ENCODE measurements at regions not wholly inside any gene's neighbourhood (a gene's known extent, or its start where the extent isn't known, plus 50 kb on each side); places are given as distances from the start of the nearest gene placed in this dataset.

DNA sequence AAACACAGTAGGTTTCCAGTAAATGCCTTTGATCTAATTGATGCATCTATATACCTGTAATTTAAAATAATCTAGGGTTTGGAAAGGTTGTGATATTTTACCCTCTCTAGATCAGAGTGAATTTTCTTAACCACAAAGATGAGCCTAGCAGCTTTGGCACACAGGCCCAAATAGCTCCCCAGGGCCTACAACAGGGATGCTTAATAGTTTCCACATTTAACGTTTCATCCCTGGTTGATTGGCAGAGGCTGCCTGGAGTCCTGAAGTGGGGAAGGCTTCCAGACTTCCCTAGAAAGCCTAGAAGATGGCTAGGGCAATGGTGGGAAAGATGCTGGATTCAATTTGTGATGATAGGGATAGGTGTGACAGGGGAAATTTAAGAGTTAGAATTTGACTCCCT lies 206.6 kb downstream of the NSG2 start:
- H3K36me3 ChIP-seq (ENCODE audit: insufficient read depth, low read length), result no peaks in the 10 kb centered on the region
- intact Hi-C loops (cut with micrococcal nuclease; ENCODE audit: unreplicated experiment), result no loop called here
- H2AFZ ChIP-seq (ENCODE audit: low read length), result no peak overlapping the region
- POLR2A ChIA-PET, result interaction anchor here (0.7 to 1.0 kb wide), 2 partner anchors 10 to 117 kb away, joined by 3 read pairs; no protein-coding TSS in a partner anchor
- no peaks in the 10 kb centered on the region for H3K9me2 ChIP-seq (ENCODE audit: insufficient read depth, low read length)
- no peak overlapping the region for H3K4me2 ChIP-seq (ENCODE audit: low read length)
- CTCF ChIA-PET (ENCODE audit: unreplicated experiment), result no interaction called here
- no peaks in the 10 kb centered on the region for H3K9me3 ChIP-seq (ENCODE audit: low read length)
- DNase-seq (ENCODE audit: low spot score), result no peak
- H3K79me2 ChIP-seq (ENCODE audit: insufficient read depth, low read depth, low read length), result no peaks in the 10 kb centered on the region
- TF ChIP-seq EZH2phosphoT487 (IDR thresholded peaks at IDR 0.05; ENCODE audit: borderline replicate concordance, low read depth, low read length), result no peak
- TF ChIP-seq, protein P1, sequence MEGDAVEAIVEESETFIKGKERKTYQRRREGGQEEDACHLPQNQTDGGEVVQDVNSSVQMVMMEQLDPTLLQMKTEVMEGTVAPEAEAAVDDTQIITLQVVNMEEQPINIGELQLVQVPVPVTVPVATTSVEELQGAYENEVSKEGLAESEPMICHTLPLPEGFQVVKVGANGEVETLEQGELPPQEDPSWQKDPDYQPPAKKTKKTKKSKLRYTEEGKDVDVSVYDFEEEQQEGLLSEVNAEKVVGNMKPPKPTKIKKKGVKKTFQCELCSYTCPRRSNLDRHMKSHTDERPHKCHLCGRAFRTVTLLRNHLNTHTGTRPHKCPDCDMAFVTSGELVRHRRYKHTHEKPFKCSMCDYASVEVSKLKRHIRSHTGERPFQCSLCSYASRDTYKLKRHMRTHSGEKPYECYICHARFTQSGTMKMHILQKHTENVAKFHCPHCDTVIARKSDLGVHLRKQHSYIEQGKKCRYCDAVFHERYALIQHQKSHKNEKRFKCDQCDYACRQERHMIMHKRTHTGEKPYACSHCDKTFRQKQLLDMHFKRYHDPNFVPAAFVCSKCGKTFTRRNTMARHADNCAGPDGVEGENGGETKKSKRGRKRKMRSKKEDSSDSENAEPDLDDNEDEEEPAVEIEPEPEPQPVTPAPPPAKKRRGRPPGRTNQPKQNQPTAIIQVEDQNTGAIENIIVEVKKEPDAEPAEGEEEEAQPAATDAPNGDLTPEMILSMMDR (conservative IDR thresholded peaks at IDR 0.05; ENCODE audit: low read length), result no peak
- no peak overlapping the region for H3K4me3 ChIP-seq (ENCODE audit: low read depth, low read length, poor library complexity, severe bottlenecking)
- no peaks in the 10 kb centered on the region for H4K20me1 ChIP-seq (ENCODE audit: insufficient read depth, low read length)
- no peaks in the 10 kb centered on the region for H3K4me1 ChIP-seq (ENCODE audit: insufficient read depth, low read length, poor library complexity, severe bottlenecking)
- no TSS peak for BruUV-seq (replicated peaks)
- H3K27ac ChIP-seq (ENCODE audit: low read depth, low read length, poor library complexity, severe bottlenecking), result no peak overlapping the region

DNA sequence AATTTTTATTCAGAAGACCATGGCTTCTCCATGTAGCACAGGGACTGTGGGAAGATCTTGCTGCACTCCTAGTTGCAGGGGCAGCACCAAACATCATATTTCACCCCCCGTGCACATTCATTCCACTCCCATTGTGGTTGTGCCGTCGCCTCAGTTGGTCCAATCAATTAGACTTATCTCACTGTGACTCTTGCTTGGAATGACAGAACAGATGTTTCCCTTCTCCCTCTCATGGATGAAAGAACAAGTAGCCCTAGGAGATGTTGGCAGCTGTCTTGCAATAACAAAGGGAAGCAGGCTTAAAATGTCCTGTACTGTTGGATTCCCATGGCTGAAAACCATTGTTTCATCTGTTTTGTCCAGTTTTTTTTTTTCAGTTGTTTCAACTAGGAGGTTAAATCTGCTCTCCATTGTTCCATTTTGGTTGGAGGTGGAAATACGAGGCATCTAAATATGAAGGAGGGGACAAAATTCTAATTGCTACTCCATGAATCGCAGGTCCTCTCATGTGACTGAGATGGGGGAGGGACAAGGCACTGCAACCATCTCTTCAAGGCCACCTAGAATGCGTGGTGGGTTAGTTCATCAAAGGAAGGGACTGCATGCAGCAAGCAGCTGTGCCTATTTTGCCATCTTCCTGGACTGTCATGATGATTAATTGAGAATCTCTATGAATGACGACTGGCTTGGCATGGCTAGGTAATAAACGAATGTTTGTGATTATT lies 214.4 kb downstream of the NSG2 start:
- no peak overlapping the region for H3K27ac ChIP-seq (ENCODE audit: low read depth, low read length, poor library complexity, severe bottlenecking)
- H3K79me2 ChIP-seq (ENCODE audit: insufficient read depth, low read depth, low read length), result no peaks in the 10 kb centered on the region
- H3K4me2 ChIP-seq (ENCODE audit: low read length), result no peak overlapping the region
- BruUV-seq (replicated peaks), result no TSS peak
- no peaks in the 10 kb centered on the region for H3K36me3 ChIP-seq (ENCODE audit: insufficient read depth, low read length)
- H4K20me1 ChIP-seq (ENCODE audit: insufficient read depth, low read length), result no peaks in the 10 kb centered on the region
- ChIA-PET CTCF (ENCODE audit: unreplicated experiment) (no interaction called here), POLR2A (interaction anchor here (0.6 kb wide), 1 partner anchor 43 kb away, joined by 3 read pairs; no protein-coding TSS in a partner anchor)
- DNase-seq (ENCODE audit: low spot score), result no peak
- TF ChIP-seq, protein P1 (conservative IDR thresholded peaks at IDR 0.05; ENCODE audit: low read length), result no peak
- TF ChIP-seq EZH2phosphoT487 (IDR thresholded peaks at IDR 0.05; ENCODE audit: borderline replicate concordance, low read depth, low read length), result no peak
- H3K4me1 ChIP-seq (ENCODE audit: insufficient read depth, low read length, poor library complexity, severe bottlenecking), result no peaks in the 10 kb centered on the region
- intact Hi-C loops (cut with micrococcal nuclease; ENCODE audit: unreplicated experiment), result no loop called here
- no peak overlapping the region for H2AFZ ChIP-seq (ENCODE audit: low read length)
- no peaks in the 10 kb centered on the region for H3K9me3 ChIP-seq (ENCODE audit: low read length)
- H3K9me2 ChIP-seq (ENCODE audit: insufficient read depth, low read length), result no peaks in the 10 kb centered on the region
- no peak overlapping the region for H3K4me3 ChIP-seq (ENCODE audit: low read depth, low read length, poor library complexity, severe bottlenecking)

DNA sequence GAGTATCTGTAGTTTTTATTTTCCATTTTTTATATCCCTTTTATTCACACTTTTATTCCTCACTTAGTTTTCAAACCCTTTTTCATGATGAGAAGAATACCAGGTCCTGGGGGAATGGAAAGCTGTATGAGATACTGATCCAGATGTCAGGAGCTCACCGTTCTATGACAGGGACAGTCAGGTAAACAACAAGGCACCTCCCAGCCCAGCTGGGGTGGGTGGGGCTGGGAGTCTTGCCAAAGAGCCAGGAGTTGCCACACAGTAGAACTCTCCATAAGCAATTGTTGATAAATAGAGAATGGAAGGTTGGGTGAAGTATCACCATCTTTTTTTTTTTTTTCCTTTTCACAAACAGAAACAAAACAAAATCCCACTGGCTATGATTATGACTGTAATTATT lies 225.8 kb downstream of the NSG2 start:
- Histone ChIP-seq H3K27ac (ENCODE audit: low read depth, low read length, poor library complexity, severe bottlenecking) (no peak overlapping the region), H3K36me3 (ENCODE audit: insufficient read depth, low read length) (no peaks in the 10 kb centered on the region), H2AFZ (ENCODE audit: low read length) (no peak overlapping the region), H4K20me1 (ENCODE audit: insufficient read depth, low read length) (no peaks in the 10 kb centered on the region), H3K9me3 (ENCODE audit: low read length) (no peaks in the 10 kb centered on the region), H3K4me2 (ENCODE audit: low read length) (no peak overlapping the region), H3K4me1 (ENCODE audit: insufficient read depth, low read length, poor library complexity, severe bottlenecking) (no peaks in the 10 kb centered on the region), H3K4me3 (ENCODE audit: low read depth, low read length, poor library complexity, severe bottlenecking) (no peak overlapping the region), H3K9me2 (ENCODE audit: insufficient read depth, low read length) (no peaks in the 10 kb centered on the region), H3K79me2 (ENCODE audit: insufficient read depth, low read depth, low read length) (no peaks in the 10 kb centered on the region)
- no peak for DNase-seq (ENCODE audit: low spot score)
- ChIA-PET POLR2A (no interaction called here), CTCF (ENCODE audit: unreplicated experiment) (no interaction called here)
- TF ChIP-seq EZH2phosphoT487 (IDR thresholded peaks at IDR 0.05; ENCODE audit: borderline replicate concordance, low read depth, low read length), result no peak
- TF ChIP-seq, protein P1 (conservative IDR thresholded peaks at IDR 0.05; ENCODE audit: low read length), result no peak
- BruUV-seq (replicated peaks), result no TSS peak
- intact Hi-C loops (cut with micrococcal nuclease; ENCODE audit: unreplicated experiment), result no loop called here

Data from OCI-LY7 (cell line).